ENCODE measurements at regions not wholly inside any gene's neighbourhood (a gene's known extent, or its start where the extent isn't known, plus 50 kb on each side); places are given as distances from the start of the nearest gene placed in this dataset.

DNA sequence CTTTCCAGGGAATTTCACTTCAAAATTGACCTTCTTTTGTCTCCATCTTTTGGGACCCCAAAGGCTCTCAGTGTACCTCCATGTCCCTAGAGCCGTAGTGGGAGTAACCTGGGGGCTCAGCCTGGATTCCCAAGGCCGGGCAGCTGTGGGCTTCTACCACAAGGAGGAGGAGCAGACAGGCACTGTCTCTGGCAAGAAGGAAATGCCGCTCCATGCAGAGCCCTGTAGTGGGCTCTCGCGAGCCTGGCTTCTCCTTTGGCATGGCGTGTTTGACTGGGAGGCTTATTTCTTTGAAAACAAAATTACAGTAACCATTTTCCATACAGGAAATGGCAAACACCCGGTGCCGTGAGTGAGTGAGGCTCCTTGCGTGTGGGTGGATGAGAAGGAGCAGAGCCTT is 76.8 kb upstream of the FAM180A start:
- TF ChIP-seq, protein P1, sequence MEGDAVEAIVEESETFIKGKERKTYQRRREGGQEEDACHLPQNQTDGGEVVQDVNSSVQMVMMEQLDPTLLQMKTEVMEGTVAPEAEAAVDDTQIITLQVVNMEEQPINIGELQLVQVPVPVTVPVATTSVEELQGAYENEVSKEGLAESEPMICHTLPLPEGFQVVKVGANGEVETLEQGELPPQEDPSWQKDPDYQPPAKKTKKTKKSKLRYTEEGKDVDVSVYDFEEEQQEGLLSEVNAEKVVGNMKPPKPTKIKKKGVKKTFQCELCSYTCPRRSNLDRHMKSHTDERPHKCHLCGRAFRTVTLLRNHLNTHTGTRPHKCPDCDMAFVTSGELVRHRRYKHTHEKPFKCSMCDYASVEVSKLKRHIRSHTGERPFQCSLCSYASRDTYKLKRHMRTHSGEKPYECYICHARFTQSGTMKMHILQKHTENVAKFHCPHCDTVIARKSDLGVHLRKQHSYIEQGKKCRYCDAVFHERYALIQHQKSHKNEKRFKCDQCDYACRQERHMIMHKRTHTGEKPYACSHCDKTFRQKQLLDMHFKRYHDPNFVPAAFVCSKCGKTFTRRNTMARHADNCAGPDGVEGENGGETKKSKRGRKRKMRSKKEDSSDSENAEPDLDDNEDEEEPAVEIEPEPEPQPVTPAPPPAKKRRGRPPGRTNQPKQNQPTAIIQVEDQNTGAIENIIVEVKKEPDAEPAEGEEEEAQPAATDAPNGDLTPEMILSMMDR (IDR thresholded peaks at IDR 0.05), result no peak
- TF ChIP-seq POLR2A (IDR thresholded peaks at IDR 0.05), result no peak

All from Peyer's patch (tissue), 4 donors.